ENCODE measurements at regions not wholly inside any gene's neighbourhood (a gene's known extent, or its start where the extent isn't known, plus 50 kb on each side); places are given as distances from the start of the nearest gene placed in this dataset.

GRCh38 chr16:87101903-87102302 is 215.3 kb downstream of the C16orf95 start:
- TF ChIP-seq CTCF (IDR thresholded peaks at IDR 0.05) (no peak), ZFX (IDR thresholded peaks at IDR 0.05; ENCODE audit: borderline replicate concordance) (no peak)

All from 22Rv1 (cell line).